ENCODE measurements at regions not wholly inside any gene's neighbourhood (a gene's known extent, or its start where the extent isn't known, plus 50 kb on each side); places are given as distances from the start of the nearest gene placed in this dataset.
"Not testable (repeated sequence)": the region's sequence is repeated elsewhere in the genome, so short reads cannot be mapped to it uniquely, and the experiment has no call there.

GRCh38 chr7:16318989-16319915 is 102.1 kb downstream of the CRPPA start:
- no peak for DNase-seq

- no peak for DNase-seq
These were observed 102.9 kb downstream of the CRPPA start for GRCh38 chr7:16318463-16318862.

- DNase-seq, result no peak
These were observed 103.9 kb downstream of the CRPPA start for GRCh38 chr7:16317406-16317805.

GRCh38 chr7:16315280-16315679 is 106.1 kb downstream of the CRPPA start:
- DNase-seq, result no peak

GRCh38 chr7:16309129-16309528 is 112.2 kb downstream of the CRPPA start:
- no peak for DNase-seq

GRCh38 chr7:16301291-16301690 is 120.0 kb downstream of the CRPPA start:
- no peak for DNase-seq

- no peak for DNase-seq
These were observed 120.9 kb downstream of the CRPPA start for GRCh38 chr7:16300361-16300895.

- DNase-seq, result no peak
These were observed 121.5 kb downstream of the CRPPA start for GRCh38 chr7:16299853-16300252.

GRCh38 chr7:16298221-16298620 is 123.1 kb downstream of the CRPPA start:
- DNase-seq, result no peak

GRCh38 chr7:16295558-16295957 is 125.8 kb downstream of the CRPPA start:
- no peak for DNase-seq

GRCh38 chr7:16293669-16294425 is 127.5 kb downstream of the CRPPA start:
- DNase-seq, result no peak

GRCh38 chr7:16284581-16284980 is 136.8 kb downstream of the CRPPA start:
- no peak for DNase-seq

- DNase-seq, result no peak
These were observed 143.1 kb downstream of the CRPPA start for GRCh38 chr7:16278167-16278787.

- DNase-seq, result no peak
These were observed 149.2 kb downstream of the CRPPA start for GRCh38 chr7:16271990-16272665.

GRCh38 chr7:16271355-16271915 is 149.9 kb downstream of the CRPPA start:
- DNase-seq, result no peak

GRCh38 chr7:16270844-16271243 is 150.5 kb downstream of the CRPPA start:
- no peak for DNase-seq

GRCh38 chr7:16268821-16269768 is 152.2 kb downstream of the CRPPA start:
- no peak for DNase-seq

- no peak for DNase-seq
These were observed 153.2 kb downstream of the CRPPA start for GRCh38 chr7:16267953-16268820.

GRCh38 chr7:16266877-16267276 is 154.5 kb downstream of the CRPPA start:
- no peak for DNase-seq

- not testable (repeated sequence) for DNase-seq
These were observed 154.9 kb downstream of the CRPPA start for GRCh38 chr7:16266470-16266869.
